GM12892 (cell line): ENCODE measurements at regions not wholly inside any gene's neighbourhood (a gene's known extent, or its start where the extent isn't known, plus 50 kb on each side); places are given as distances from the start of the nearest gene placed in this dataset.

ENCODE experiments used
- DNase-seq: peaks from one replicate; pipeline ENCODE4 v3.0.0; 2011; ENCODE audit not compliant: insufficient read length
- FAIRE-seq: peaks from 2 replicates; lab custom pipeline; 2011; peaks lifted over from hg19 to GRCh38; lab: Jason Lieb, UNC
- POLR2A ChIP-seq: IDR thresholded peaks from 2 replicates; pipeline ENCODE4 v1.6.1; 2011; ENCODE audit warnings: low read depth, low read length, control low read depth
- POLR2AphosphoS5 ChIP-seq: IDR thresholded peaks from 2 replicates; pipeline ENCODE4 v1.6.1; 2011; ENCODE audit warnings: low read depth, low read length, control low read depth
- TAF1 ChIP-seq: IDR thresholded peaks from 2 replicates; pipeline ENCODE4 v1.6.1; 2011; ENCODE audit warnings: low read depth, mild to moderate bottlenecking, control low read depth, low read length, borderline replicate concordance

DNA sequence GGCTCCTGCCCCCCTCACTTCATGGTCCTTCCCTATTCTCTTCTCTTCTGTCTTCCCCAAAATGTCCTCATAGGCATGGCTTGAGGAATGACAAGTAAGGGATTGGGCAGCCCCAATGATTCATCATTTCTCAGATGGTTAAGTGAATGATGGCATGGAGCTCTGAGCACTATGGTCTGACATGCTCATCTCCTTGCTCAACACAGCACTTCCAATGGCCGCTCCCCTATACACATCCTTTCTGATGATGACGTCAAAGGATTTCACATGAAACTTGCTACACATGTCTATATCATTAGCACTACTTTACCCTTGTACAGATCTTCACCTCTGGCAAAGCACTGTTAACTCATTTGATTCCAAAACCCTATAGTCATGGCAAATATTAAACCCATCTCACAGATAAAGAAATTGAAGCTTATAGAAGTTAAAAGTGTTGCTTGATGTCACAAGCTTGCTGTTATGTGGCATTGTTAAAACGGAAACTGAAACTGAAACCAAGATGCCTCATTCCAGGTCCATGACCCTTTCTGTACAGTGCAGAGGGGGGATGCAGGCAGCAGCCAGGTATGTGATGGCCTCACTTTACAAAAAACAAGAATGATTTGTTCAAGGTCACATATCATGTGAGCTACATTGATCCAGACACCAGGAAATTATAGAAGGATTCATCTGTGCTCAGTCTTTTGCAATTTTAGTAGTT, 90.0 kb upstream of the PLXNA4 start:
- no peak for DNase-seq
- no peak for TF ChIP-seq POLR2AphosphoS5
- TF ChIP-seq POLR2A: no peak
- no peak for TF ChIP-seq TAF1
- FAIRE-seq: no peak

DNA sequence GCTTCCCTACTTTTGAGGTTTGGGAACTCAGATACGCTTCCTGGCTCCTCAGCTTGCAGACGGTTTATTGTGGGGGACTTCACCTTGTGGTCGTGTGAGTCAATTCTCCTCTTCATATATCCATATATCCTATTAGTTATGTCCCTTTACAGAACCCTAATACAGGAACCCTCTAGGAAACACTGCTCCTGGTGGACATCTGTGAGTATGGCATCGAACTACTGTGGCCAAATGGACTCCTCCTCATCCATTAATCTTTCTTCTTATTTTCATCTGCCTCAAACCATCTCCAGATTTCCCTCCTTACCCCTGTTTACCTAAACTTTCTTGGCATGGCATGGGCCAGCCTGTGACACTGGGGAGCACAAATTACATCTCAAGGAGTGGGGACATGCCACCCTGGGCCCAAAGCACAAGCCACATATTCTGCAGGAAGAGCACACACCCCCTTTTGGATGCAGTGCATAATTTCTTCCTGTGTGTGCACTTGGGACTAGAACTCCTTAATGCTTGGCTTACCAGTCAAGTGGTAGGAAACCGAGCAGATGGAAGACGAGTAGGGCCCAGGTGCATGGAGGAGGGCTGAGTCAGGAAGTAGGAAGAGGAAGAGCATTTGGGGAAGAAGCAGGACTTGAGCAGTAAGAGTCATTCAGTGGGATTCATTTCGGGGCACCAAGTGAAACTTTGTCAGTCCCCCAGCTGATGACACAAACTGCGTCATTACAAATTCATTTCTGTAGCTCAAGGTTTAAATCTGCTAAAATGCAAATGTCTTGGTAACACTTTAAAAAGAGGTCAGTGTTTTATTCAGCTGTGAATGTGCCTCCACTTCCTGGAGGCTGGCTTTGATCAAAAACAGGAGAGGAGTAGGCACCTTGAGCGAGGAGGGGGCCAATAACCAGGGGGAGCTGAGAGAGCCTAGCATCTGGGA, 80.8 kb upstream of the PLXNA4 start:
- DNase-seq (no peak), FAIRE-seq (peak; percentile 54)
- TF ChIP-seq POLR2AphosphoS5 (no peak), TAF1 (no peak), POLR2A (no peak)

DNA sequence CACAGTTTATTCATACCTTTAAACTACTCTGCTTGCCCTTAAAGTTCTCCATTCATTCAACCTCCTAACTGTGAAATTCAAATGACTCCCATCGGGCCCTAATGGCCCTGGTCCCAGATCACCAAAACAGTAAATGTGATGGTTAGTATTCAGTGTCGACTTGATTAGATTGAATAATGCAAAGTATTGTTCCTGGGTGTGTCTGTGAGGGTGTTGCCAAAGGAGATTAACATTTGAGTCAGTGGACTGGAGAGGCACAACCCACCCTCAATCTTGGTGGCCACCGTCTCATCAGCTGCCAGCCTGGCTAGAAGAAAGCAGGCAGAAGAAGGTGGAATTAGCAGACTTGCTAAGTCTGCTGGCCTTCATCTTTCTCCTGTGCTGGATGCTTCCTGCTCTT, 80.1 kb upstream of the PLXNA4 start:
- TF ChIP-seq POLR2A (no peak), TAF1 (no peak), POLR2AphosphoS5 (no peak)
- FAIRE-seq (no peak), DNase-seq (no peak)

DNA sequence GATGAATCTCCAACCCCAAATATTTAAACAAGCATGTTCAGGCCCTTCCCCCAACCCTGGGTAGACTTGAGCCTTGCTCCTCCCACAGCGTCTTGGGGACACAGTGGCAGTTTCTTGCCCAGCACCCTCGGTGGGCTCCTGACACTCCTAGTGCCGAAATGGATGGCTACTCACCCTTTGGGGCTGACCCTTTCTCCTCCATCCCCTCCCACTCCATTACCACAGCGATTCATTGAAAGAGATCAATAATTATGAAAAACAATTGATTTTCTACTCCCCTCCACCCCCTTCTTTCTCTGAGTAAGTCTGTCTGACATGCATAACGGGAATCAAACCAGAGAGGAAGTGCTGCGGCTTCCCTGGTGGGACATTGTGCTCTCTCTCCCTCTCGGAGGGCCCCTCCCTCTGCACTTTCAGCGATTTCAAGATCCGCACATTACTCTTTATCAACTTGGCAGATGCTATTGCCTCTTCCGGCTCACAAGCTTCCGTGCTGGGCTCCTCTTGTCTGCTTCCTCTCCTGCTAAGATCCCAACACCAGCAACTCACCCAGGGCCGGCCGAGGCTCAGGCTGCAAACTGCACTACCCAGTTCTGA, 79.0 kb upstream of the PLXNA4 start:
- DNase-seq: no peak
- TF ChIP-seq POLR2A: no peak
- TF ChIP-seq POLR2AphosphoS5: no peak
- no peak for TF ChIP-seq TAF1
- peak; percentile 74 for FAIRE-seq

DNA sequence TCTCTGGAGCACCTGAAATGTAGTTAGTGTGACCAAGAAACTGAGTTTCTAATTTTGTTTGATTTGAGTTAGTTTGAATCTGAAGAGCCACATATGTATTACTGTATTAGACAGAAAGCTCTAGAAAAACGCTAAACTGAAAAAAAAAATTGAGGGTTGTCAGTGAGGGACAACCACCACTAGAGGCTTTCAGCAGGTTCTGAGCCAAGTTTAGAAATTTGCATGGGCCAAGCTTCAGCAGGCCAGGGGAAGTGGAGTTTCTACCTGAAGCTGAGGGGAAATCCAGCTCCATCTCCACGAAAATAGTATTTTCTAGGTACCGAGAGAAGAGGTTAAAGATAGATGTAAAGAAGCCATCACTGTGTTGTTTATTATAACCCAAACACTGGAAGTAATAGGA, 77.9 kb upstream of the PLXNA4 start:
- no peak for TF ChIP-seq POLR2AphosphoS5
- no peak for TF ChIP-seq POLR2A
- no peak for TF ChIP-seq TAF1
- FAIRE-seq: peak; percentile 89
- peak; percentile 25 for DNase-seq

DNA sequence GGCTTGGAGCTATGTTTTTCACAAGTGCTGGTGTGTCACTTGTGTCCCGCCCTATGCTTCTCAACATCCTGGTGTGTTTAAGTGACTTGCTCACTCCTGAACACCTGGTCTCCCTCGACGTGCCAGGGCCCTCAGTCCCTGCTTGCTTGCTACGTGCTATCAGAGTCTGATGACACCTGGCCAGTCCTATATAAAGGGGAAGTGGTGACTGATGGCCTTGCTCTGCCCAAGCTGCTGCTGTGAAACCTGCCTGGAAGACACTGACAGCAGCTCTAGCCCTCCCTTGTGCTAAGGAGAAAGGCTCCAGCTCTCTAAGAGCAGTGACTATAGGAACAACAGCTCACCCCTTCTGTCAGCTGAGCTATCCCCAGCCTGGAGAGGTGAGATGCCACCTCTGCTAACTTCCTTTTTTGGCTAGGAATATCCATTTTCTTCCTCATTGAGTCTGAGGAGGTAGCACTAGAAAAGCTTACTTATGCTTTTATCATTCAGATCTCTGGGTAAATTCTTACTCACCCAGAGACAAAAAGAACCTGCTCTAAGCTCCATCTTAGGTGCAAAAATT, 77.2 kb upstream of the PLXNA4 start:
- FAIRE-seq (peak; percentile 67), DNase-seq (no peak)
- TF ChIP-seq POLR2AphosphoS5 (no peak), TAF1 (no peak), POLR2A (no peak)

DNA sequence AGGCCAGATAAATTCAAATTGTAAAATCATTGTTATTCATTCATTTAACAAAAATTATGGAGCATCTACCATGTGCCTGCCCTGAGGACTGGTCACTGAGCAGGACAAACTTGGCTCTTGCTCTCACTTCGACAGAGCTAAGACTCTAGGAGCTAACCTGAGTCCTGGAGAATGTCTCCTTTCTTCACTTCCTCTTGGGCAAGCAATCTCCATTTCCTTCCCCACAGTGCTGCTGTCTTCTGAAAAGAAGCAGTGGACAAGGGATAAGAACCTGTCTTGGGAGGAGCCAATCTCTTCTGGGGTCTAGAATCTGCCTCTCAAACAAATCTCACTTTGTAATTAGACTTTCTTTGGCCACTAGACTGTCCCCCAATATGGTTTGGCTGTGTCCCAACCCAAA, 76.2 kb upstream of the PLXNA4 start:
- FAIRE-seq: no peak
- TF ChIP-seq POLR2A: no peak
- TF ChIP-seq POLR2AphosphoS5: no peak
- no peak for TF ChIP-seq TAF1
- no peak for DNase-seq

DNA sequence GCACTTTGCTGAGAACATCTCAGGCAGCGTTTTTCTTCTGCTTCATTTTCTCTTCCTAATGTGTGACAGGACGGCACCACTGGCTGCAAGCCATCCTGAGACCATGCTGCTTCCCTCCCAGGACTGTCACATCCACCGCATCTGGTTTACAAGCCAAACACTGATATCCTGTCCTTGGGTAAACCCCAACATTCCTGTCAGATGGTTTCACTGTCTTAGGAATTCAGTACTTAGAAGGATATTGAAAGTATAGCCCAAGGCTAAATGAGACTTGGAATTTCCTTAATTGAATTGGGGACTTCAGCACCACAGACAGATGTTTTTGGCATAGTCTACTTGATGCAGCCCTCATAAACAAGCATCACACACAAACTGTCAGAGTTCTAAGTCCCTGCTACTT, 74.2 kb upstream of the PLXNA4 start:
- DNase-seq (no peak), FAIRE-seq (no peak)
- TF ChIP-seq POLR2A (no peak), POLR2AphosphoS5 (no peak), TAF1 (no peak)

DNA sequence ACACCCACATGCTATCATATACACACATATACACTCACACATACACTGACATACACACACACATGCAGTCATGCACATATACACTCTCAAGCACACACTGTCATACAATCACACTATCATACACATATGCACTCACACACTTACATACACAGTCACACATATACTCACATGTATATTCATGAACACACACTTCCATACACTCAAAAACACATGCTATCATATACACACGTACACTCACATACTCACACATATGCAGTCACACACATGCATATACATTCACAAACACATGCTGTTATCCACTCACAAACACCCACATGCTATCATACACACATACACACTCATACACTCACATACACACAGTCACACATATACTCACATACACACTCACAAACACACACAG, 71.0 kb upstream of the PLXNA4 start:
- peak; percentile 82 for FAIRE-seq
- no peak for DNase-seq
- no peak for TF ChIP-seq POLR2A
- TF ChIP-seq POLR2AphosphoS5: no peak
- TF ChIP-seq TAF1: no peak

DNA sequence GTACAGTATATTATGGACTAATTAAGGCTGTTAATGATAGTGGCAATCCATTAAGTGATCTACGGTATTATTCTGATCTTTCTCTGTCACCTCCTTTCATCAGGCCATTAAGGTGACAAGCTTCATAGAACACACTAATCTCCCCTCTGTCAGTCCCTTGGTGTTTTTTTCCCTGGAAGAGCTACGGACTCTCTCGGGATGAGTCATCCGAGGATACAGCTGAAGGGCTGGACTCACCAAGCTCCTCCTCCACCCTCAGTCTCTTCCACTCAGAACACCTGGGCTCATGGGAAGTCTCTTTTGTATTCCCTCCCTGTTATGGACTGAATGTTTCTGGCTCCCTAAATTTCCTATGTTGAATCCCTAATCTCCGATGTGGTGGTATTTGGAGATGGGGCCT, 69.8 kb upstream of the PLXNA4 start:
- no peak for DNase-seq
- FAIRE-seq: no peak
- no peak for TF ChIP-seq TAF1
- TF ChIP-seq POLR2A: no peak
- no peak for TF ChIP-seq POLR2AphosphoS5

DNA sequence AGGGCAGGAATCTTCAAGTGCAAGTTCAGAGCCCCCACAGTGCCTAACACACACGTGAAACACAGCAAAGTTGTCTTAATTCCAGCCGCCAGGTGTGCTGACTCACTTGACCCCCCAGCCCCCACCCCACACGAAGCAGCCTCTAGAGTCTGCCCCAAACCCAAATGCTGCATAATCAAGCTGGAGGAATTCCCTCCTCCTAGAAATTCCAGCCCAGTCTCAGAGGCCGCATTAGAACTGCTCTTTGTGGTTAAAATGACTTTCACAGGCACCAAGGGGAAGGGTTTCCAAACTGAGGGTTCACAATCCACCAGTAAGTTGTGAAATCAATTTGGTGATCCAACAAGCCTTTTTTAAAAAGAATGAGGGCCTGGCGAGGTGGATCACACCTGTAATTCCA, 67.0 kb upstream of the PLXNA4 start:
- no peak for DNase-seq
- FAIRE-seq: no peak
- TF ChIP-seq TAF1 (no peak), POLR2A (no peak), POLR2AphosphoS5 (no peak)
